ENCODE measurements at regions not wholly inside any gene's neighbourhood (a gene's known extent, or its start where the extent isn't known, plus 50 kb on each side); places are given as distances from the start of the nearest gene placed in this dataset.

- no peak for DNase-seq (ENCODE audit: low read depth)
- no peak for TF ChIP-seq CTCF (IDR thresholded peaks at IDR 0.05; ENCODE audit: low read length, missing control alignments)
- no peak overlapping the region for H3K4me3 ChIP-seq (replicated peaks; ENCODE audit: low read depth, low read length)
These were observed 117.8 kb downstream of the WNT5A start for GRCh38 chr3:55369141-55369847.

GRCh38 chr3:55368366-55368765 is 118.7 kb downstream of the WNT5A start:
- DNase-seq (ENCODE audit: low read depth) = no peak
- no peak overlapping the region for H3K4me3 ChIP-seq (replicated peaks; ENCODE audit: low read depth, low read length)
- TF ChIP-seq CTCF (IDR thresholded peaks at IDR 0.05; ENCODE audit: low read length, missing control alignments) = no peak

DNA sequence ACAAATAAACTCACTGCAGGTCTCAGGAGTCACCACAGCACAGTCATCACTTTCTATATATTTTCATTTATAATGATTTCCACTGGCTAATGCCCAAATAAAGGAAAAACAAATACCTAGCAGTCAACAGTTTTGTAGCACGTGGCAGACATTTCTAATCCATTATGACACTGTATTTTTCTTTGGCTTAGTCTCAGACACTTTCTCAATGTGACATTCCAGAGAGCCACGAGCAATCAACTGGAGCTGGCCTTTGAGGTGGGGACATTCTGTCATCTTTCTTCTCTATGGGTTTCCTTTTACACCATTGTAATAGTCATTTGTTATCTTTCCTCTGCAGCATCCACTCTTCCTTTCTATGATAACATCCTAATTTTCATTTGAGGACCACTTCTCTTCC is 119.7 kb downstream of the WNT5A start:
- no peak for DNase-seq (ENCODE audit: low read depth)

GRCh38 chr3:55364421-55364820 is 122.7 kb downstream of the WNT5A start:
- TF ChIP-seq CTCF (IDR thresholded peaks at IDR 0.05; ENCODE audit: low read length, missing control alignments) = no peak
- no peak for DNase-seq (ENCODE audit: low read depth)
- no peak overlapping the region for H3K4me3 ChIP-seq (replicated peaks; ENCODE audit: low read depth, low read length)

More for the DNA sequence above, 119.7 kb downstream of the WNT5A start:
- H3K4me3 ChIP-seq (replicated peaks; ENCODE audit: low read depth, low read length) = no peak overlapping the region
- no peak for TF ChIP-seq CTCF (IDR thresholded peaks at IDR 0.05; ENCODE audit: low read length, missing control alignments)

DNA sequence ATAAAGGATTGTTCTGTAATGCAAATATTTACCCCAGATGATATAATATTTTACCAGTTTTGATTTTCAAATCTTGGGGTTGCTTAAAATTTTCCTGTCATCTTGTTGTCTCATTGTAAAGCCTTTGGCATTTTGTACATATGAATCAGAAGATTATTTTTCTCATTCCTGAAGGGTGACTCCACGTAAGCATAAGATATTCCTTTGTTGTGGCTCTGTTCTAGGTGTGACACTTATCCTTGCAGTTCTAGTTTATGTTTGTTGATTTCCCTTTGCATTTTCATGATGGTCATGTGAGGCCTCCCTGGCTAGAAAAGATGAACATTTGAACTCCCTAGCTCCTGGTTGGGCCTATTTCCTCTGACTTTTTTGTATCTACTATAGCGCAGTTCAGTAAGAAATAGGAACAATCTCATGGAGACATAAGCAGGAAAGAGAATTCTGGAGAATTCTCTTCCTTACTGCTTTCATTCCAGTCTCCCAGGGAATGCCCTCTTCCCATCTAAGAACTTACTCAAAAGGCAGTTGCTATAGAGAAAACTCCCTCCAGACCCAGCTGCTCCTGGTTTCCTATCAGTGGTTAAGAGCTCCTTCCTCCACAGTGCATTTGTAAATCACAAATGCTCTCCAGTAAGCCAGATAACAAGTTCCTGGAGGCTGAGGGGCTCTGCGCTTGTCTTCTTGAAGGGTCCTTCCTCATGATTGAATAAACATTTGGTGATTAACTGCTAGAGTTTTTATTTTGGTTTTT is 124.7 kb downstream of the WNT5A start:
- peak; percentile 16 for DNase-seq (ENCODE audit: low read depth)
- no peak overlapping the region for H3K4me3 ChIP-seq (replicated peaks; ENCODE audit: low read depth, low read length)
- TF ChIP-seq CTCF (IDR thresholded peaks at IDR 0.05; ENCODE audit: low read length, missing control alignments) = no peak

DNA sequence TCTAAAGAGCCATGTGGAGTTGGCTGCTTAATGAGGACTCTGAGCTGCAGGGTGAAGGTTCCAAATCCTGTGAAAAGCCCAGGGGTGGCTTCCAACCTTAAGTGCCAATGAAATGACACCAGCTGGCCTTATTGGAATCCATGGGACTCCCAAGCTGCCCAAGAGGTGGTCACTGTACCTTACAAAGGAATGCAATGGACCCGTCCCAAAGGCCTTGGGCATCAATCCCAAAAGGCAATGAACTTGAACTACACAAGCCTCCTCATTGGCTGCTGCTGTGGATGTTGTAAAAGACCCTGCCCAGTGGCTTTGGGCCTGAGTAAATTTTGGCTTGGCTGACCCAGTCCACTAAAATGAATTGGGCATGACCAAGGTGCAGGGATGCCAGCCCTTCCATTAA is 129.3 kb downstream of the WNT5A start:
- H3K4me3 ChIP-seq (replicated peaks; ENCODE audit: low read depth, low read length) = no peak overlapping the region
- DNase-seq (ENCODE audit: low read depth) = no peak
- TF ChIP-seq CTCF (IDR thresholded peaks at IDR 0.05; ENCODE audit: low read length, missing control alignments) = no peak
